ENCODE measurements at regions not wholly inside any gene's neighbourhood (a gene's known extent, or its start where the extent isn't known, plus 50 kb on each side); places are given as distances from the start of the nearest gene placed in this dataset.

DNA sequence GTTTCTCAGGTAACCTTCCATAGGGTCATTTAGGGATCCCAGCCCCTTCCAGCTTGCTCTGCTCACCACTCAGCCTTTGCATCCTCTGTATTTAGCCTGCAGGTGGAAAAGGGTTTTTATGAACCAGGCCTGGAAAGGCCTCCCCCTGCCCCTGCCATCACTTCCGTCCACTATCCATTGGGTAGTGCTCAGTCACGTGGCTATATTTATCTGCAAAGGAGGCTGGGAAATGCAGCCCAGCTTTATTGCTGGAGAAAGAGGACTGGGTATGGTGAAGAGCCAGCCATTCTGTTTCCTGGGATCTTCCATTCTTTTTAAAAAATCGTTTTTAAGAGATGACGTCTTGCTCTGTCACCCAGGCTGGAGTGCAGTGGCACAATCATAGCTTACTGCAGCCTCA, 87.0 kb upstream of the MAP1LC3B2 start:
- Mint-ChIP-seq H3K27ac (ENCODE audit: unreplicated experiment) (no peak overlapping the region), H3K4me1 (ENCODE audit: low read depth) (peaks cover 11% of the 10 kb centered on the region), H3K4me3 (ENCODE audit: unreplicated experiment) (no peak overlapping the region), H3K9me3 (ENCODE audit: low read depth) (peaks cover 10% of the 10 kb centered on the region), H3K27me3 (ENCODE audit: low read depth) (no peaks in the 10 kb centered on the region), H3K36me3 (ENCODE audit: low read depth) (peaks cover 7% of the 10 kb centered on the region)
- TF ChIP-seq, protein P1, sequence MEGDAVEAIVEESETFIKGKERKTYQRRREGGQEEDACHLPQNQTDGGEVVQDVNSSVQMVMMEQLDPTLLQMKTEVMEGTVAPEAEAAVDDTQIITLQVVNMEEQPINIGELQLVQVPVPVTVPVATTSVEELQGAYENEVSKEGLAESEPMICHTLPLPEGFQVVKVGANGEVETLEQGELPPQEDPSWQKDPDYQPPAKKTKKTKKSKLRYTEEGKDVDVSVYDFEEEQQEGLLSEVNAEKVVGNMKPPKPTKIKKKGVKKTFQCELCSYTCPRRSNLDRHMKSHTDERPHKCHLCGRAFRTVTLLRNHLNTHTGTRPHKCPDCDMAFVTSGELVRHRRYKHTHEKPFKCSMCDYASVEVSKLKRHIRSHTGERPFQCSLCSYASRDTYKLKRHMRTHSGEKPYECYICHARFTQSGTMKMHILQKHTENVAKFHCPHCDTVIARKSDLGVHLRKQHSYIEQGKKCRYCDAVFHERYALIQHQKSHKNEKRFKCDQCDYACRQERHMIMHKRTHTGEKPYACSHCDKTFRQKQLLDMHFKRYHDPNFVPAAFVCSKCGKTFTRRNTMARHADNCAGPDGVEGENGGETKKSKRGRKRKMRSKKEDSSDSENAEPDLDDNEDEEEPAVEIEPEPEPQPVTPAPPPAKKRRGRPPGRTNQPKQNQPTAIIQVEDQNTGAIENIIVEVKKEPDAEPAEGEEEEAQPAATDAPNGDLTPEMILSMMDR (IDR thresholded peaks at IDR 0.05): no peak
- no peak for DNase-seq (ENCODE audit: low spot score)

DNA sequence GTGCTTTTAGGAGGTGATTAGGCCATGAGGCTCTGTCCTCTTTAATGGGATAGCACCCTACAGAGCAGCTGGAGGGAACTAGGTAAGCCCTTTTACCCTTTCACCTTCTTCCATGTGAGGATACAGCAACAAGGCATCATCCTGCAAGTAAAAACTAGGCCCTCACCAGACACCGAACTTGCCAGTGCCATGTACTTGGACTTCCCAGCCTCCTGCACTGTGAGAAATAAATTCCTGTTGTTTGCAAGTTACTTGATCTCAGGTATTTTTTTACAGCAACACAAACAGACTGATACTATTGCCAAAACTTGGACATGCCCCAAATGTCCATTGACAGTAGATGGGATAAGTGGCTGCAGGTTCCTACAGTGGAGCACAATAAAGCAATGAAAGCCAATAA, 85.8 kb upstream of the MAP1LC3B2 start:
- H3K27me3 Mint-ChIP-seq (ENCODE audit: low read depth): no peaks in the 10 kb centered on the region
- TF ChIP-seq, protein P1 (IDR thresholded peaks at IDR 0.05): no peak
- H3K4me1 Mint-ChIP-seq (ENCODE audit: low read depth): peaks cover 12% of the 10 kb centered on the region
- peaks cover 13% of the 10 kb centered on the region for H3K9me3 Mint-ChIP-seq (ENCODE audit: low read depth)
- no peak for DNase-seq (ENCODE audit: low spot score)
- H3K27ac Mint-ChIP-seq (ENCODE audit: unreplicated experiment): no peak overlapping the region
- no peak overlapping the region for H3K4me3 Mint-ChIP-seq (ENCODE audit: unreplicated experiment)
- H3K36me3 Mint-ChIP-seq (ENCODE audit: low read depth): peaks cover 7% of the 10 kb centered on the region

DNA sequence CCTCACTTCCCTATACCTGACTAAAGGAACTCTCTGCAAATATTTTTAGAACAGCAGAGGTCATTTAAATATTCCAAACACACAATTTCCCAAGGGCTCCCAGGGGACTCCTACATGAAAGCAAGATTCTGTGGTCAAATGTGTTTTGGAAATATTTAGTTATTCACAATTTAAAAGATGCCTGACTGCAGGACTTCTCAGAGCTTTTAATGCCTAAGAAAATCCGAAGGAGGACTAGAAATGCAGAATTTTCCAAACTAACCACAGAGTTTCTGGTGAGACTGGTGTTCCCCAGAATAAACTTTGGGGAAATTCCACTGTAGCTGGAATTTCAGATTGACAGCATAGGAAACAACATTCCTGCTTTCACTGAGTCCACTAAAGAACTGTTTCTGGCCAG, 84.8 kb upstream of the MAP1LC3B2 start:
- no peak overlapping the region for H3K4me3 Mint-ChIP-seq (ENCODE audit: unreplicated experiment)
- peaks cover 15% of the 10 kb centered on the region for H3K9me3 Mint-ChIP-seq (ENCODE audit: low read depth)
- TF ChIP-seq, protein P1 (IDR thresholded peaks at IDR 0.05): no peak
- H3K27ac Mint-ChIP-seq (ENCODE audit: unreplicated experiment): no peak overlapping the region
- H3K36me3 Mint-ChIP-seq (ENCODE audit: low read depth): peaks cover 7% of the 10 kb centered on the region
- DNase-seq (ENCODE audit: low spot score): no peak
- H3K27me3 Mint-ChIP-seq (ENCODE audit: low read depth): no peaks in the 10 kb centered on the region
- peaks cover 19% of the 10 kb centered on the region for H3K4me1 Mint-ChIP-seq (ENCODE audit: low read depth)

DNA sequence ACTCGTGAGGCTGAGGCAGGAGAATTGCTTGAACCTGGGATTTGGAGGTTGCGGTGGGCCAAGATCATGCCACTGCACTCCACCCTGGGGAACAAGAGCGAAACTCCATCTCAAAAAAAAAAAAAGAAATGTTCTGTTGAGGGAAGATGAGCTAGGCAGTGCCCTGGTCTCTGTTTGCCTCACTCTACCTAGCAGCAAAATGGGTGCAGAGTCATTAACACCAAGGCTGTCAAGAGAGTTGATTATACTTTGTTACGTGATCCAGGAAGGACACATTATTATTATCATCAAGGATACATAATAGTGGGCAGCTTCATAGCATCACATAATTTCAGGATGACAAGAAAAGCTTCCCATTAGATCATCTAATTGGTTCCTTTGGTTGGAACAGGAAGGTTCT, 84.3 kb upstream of the MAP1LC3B2 start:
- TF ChIP-seq, protein P1 (IDR thresholded peaks at IDR 0.05): no peak
- Mint-ChIP-seq H3K27ac (ENCODE audit: unreplicated experiment) (no peak overlapping the region), H3K9me3 (ENCODE audit: low read depth) (peaks cover 15% of the 10 kb centered on the region), H3K4me1 (ENCODE audit: low read depth) (peaks cover 19% of the 10 kb centered on the region), H3K27me3 (ENCODE audit: low read depth) (no peaks in the 10 kb centered on the region), H3K4me3 (ENCODE audit: unreplicated experiment) (no peak overlapping the region), H3K36me3 (ENCODE audit: low read depth) (peaks cover 7% of the 10 kb centered on the region)
- no peak for DNase-seq (ENCODE audit: low spot score)

DNA sequence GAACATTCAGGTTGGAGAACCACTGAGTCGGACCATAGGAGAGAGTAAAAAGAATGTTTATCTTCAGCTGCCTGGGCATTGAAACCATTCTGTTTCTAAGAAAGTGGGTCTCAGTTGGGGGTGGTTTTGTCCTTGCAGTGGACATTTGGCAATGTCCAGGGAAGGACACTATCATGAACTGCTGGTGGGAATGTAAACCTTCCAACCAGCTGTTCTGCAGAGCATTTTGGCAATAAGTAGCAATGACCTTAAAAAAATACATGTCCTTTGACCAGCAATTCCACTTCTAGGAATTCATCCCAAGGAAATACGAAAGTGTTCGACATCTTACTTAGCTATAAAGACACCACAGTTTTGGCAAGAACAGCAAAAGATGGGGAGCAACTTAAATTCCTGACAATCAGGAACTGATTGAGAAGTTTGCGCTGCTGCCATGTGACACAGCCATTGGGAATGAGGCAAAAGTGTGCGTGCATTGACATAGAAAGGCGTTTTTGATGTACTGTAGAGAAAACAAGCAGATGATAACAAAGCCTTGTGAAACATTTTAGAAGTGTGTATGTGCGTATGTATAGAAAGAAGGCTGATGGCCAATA, 82.9 kb upstream of the MAP1LC3B2 start:
- no peak for DNase-seq (ENCODE audit: low spot score)
- TF ChIP-seq, protein P1 (IDR thresholded peaks at IDR 0.05): no peak
- H3K4me1 Mint-ChIP-seq (ENCODE audit: low read depth): peaks cover 17% of the 10 kb centered on the region
- H3K4me3 Mint-ChIP-seq (ENCODE audit: unreplicated experiment): no peak overlapping the region
- H3K36me3 Mint-ChIP-seq (ENCODE audit: low read depth): peaks cover 7% of the 10 kb centered on the region
- H3K9me3 Mint-ChIP-seq (ENCODE audit: low read depth): peaks cover 15% of the 10 kb centered on the region
- no peak overlapping the region for H3K27ac Mint-ChIP-seq (ENCODE audit: unreplicated experiment)
- H3K27me3 Mint-ChIP-seq (ENCODE audit: low read depth): no peaks in the 10 kb centered on the region

Measured in chondrocyte (in vitro differentiated cells).